GM11168 (cell line): ENCODE measurements at regions not wholly inside any gene's neighbourhood (a gene's known extent, or its start where the extent isn't known, plus 50 kb on each side); places are given as distances from the start of the nearest gene placed in this dataset.

ENCODE experiments used
- in situ Hi-C: fragments of 300-500 bp; cut with MboI; formaldehyde crosslinking; loops from one replicate; pipeline ENCODE4 v1.12.0; 2022; ENCODE audit warnings: low sequenced_read_pairs; ENCODE audit not compliant: unreplicated experiment

DNA sequence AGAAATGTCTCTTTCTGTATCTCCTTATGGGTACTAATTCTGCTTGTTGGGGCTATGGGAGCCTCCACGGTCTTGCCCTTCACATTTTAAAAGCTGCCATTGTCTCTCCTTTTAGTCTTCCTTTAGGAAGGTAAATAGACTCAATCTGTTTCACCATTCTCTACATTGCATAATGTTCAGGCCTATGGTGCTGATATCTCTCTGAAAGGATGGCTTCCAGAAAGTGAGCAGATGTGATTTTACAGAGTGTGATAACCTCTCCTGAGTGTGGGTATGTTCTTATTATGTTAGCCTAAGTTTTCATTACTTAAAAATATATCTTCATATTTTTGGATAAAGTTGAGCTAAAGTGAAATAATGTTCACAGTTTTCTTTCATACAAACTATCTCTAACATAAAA, 254.0 kb upstream of the PITX2 start:
- in situ Hi-C loops = no loop called here

- in situ Hi-C loops = no loop called here
Observed at GRCh38 chr4:110877778-110878370, 255.0 kb upstream of the PITX2 start.

GRCh38 chr4:110878413-110878812, 255.5 kb upstream of the PITX2 start:
- in situ Hi-C loops = no loop called here

GRCh38 chr4:110878956-110879355, 256.1 kb upstream of the PITX2 start:
- in situ Hi-C loops = no loop called here

DNA sequence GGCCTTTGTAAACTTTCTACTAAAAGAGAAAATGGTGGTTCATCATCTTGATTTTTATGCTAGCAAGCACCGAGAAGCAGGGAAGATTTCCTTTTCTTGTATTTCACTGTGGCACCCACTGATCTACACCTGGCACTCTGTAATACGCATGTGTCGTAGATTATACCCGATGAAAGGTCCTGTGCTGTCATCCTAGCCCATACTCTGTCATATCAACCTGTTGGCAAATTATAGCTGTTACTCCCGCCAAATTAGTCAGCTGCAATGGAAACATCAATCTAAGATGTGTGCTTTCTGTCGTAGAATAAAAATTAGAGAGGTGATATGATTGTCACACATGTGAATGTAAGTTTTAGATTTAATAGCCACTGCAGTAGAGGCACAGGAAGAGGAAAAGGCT, 263.4 kb upstream of the PITX2 start:
- in situ Hi-C loops = no loop called here

DNA sequence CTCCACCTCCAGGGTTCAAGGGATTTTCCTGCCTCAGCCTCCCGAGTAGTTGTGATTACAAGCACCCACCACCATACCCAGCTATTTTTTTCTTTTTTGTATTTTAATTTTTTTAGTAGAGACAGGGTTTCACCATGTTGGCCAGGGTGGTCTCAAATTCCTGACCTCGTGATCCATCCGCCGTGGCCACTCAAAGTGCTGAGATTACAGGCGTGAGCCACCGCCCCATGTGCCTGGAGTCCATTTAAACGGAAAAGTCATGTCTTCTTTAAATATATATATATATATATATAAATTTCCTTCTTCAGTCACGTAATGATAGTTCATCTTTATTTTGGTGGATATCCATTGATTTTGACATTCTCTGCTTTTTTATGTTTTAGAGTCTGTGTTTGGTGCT, 264.0 kb upstream of the PITX2 start:
- in situ Hi-C loops = no loop called here

- in situ Hi-C loops = no loop called here
Observed at GRCh38 chr4:110897784-110898183, 274.9 kb upstream of the PITX2 start.

DNA sequence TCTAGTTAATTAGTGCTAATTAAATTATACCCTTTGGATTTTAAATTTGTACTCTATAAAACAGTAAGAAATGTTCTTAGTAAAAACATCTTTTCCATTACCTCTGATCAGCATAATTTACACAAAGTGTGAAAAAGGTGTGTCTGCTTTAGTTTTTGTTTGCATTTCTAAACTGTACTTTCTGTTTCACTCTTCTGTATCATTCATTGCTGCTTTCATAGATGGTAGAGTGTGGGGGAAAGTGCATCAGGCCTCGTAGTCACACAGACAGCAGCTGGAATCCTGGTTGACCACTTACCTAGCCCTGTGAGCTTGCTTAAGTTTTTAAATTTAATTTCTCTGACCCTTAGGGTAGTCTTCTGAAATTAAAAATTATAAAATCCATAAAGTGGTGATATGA, 275.4 kb upstream of the PITX2 start:
- in situ Hi-C loops = no loop called here

DNA sequence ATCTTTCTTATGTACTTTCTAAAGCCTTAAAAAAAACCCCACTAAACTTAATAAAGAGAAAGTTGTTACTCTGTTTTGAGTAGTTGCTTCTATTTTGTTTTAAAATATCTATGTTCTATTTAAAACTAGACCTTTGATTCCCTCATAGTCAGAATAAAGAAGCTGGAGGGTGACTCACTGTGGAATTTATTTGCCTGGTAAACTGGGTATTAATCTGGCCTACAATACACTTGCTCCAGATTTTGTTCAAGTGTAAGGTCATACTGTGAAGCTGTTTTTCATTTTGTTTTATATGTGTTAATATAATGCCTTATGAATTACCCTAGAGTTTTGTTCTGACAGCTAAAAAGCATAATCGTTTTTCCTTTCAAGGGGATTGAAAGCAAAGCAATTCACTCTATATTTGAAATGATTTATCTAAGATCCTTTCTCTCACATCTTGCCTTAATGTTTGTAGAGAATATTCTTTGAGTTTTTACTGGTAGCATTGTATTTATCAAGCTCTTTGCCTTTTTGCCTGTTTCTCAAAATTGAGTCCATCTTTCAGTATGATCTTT, 277.4 kb upstream of the PITX2 start:
- in situ Hi-C loops = no loop called here

DNA sequence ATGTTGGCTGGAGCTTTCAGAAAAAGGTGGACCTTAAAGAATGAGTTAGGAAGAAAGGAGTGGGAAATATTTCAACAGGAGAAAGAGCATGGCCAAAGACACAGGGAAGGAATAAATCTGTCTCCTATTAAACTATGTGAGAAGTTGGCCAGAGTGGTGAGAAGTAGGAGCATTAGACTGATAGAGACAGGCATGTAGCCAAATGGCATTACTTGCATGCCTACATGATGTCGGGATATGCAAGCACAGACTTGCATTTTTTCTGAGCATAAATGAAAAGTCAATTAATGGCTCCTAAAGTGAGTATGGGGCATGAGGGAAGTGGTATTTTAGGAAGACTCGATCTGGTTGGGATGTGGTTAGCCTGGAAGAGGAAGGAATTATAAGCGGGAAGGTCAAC, 279.6 kb upstream of the PITX2 start:
- in situ Hi-C loops = no loop called here

GRCh38 chr4:110904435-110905065, 281.7 kb upstream of the PITX2 start:
- in situ Hi-C loops = no loop called here

DNA sequence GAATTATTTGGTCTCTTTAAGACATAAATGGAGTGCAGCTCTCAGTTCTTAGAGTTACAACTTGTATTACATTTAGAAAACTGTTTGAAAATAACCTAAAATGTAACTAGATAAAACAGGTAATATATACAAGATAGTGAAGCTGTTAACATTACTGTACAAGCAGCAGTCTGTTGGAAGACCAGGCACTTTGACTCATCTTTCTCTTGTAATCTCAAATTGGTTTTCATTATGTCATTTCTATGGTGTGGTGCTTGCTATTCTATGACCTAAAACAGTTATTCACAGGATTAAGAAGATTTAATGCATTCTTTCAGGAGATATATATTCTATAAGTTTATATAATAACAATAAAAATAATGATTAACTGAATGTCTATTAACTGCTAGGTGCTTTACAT, 282.5 kb upstream of the PITX2 start:
- in situ Hi-C loops = no loop called here

- in situ Hi-C loops = no loop called here
Observed at GRCh38 chr4:110907801-110908313, 285.0 kb upstream of the PITX2 start.

DNA sequence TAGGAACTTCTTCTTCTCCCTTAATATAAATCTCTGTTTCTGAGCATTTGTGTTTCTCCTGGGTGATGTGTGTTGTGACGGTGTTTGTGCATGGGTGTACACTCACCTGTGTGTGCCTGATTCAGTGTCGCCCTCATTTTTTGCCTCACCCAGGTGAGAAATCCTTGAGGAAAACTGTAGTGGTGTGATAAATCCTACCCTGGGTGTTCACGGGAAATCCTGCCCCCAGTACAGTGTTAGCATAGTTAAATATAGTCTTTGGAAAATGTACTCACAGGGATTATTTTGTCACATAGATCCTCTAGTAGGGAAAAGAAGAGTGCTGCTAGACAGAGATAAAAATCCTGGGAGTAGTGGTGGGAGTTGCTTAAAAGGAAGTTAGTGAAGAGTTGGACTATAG, 291.9 kb upstream of the PITX2 start:
- in situ Hi-C loops = no loop called here

GRCh38 chr4:110915301-110915700, 292.4 kb upstream of the PITX2 start:
- in situ Hi-C loops = no loop called here

- in situ Hi-C loops = no loop called here
Observed at GRCh38 chr4:110916505-110916904, 293.6 kb upstream of the PITX2 start.

DNA sequence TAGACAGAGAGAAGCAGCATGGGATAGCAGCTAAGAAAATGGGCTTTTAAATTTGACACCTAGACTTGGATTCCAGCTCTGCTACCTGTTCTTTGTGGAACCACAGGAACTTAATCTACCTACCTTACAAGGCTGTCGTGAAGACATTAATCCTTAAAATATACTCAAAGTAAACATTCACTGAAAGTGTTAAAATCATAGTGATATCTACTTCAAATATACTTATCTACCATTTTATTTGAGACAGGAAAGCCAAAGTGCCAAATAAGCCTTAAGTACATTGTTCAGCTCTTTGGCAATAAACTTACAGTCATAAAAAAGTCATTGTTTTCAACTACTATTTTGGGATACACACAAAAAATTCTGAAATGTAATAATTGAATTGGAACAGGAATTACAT, 295.0 kb upstream of the PITX2 start:
- in situ Hi-C loops = no loop called here

DNA sequence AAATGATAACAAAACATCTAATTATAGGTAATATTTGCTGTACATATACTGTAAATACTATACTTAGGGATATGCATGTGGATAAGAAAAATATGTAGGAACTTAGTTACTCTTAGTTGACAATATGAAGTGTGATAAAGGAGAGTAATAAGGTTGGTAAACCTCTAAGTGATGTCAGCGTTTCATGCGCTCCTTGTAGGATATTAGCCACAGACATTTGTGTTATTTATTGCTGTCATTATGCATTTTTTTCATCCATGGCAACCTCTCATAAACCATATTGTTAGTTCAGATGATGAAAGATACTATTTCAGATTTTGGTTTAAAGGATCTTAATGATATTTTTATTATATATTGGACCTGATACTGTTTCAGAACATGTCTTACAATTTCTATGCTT, 298.1 kb upstream of the PITX2 start:
- in situ Hi-C loops = no loop called here

DNA sequence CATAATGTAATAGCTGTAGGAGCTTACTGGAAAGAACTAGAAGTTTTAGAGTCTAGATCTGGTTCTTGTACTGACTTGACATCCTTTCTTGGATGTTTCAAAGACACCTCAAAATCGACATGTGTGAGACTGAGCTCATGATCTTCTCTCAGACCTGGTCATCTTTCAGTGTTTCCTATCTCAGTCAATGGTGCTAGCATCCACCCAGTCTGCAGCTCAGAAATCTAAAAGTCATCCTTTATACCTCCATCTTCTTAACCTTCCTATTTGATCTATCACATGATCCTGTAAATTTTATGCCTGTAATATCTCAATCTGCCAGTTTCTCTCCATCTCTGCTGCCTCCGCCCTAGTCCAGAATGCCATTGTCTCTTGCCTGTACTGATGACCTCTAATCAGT, 301.9 kb upstream of the PITX2 start:
- in situ Hi-C loops = no loop called here

DNA sequence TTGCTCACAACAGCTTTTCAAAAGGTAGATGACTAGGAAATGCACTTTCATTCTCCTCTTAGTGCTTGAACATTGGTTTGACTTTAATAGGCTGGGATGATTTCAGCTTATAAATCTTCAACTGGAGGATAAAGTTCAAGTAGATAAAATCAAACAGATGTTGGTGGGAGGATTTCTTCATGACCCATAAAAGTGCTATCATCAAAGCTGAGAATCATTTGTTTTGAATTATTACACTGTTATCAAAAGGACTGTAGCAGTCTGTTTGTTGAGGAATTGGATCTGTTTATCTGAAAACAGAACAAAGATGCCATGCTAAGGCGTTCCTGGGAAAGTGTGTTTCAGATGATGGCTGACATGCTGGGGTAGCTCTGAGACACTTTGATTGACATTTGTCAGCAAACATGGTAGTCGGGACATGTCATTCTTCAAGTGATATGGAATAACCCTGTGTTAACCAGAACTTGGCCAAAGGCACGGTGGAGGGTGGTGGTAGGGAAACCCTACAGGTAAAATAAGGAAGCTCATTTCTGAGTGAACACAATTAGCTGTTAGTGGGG, 304.0 kb upstream of the PITX2 start:
- in situ Hi-C loops = no loop called here

GRCh38 chr4:110933341-110933740, 310.5 kb upstream of the PITX2 start:
- in situ Hi-C loops = no loop called here

GRCh38 chr4:110944501-110944900, 321.6 kb upstream of the PITX2 start:
- in situ Hi-C loops = no loop called here
